ENCODE measurements at regions not wholly inside any gene's neighbourhood (a gene's known extent, or its start where the extent isn't known, plus 50 kb on each side); places are given as distances from the start of the nearest gene placed in this dataset.

DNA sequence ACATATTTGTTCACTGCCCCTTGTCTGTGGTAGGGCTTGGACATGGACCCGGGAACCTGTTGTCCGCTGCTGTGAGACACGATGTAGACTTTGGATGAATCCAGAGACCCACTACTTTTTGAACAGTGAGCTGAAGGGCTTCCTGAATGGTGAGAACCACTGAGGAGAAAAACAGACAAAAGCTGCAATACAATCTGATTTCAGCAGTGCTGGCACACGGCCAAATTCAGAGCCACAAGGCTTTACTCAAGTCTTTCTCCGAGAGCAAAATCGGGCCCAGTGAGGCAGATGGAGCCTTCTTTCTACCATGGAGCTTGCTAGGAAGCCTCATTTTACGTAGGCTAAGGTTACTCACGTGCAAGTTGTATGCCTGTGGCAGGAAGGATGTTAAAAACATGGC lies 197.6 kb downstream of the SIPA1L2 start:
- no peaks in the 10 kb centered on the region for H3K9me3 ChIP-seq (ENCODE audit: low read depth)
- no peaks in the 10 kb centered on the region for H3K27me3 ChIP-seq
- peaks cover 37% of the 10 kb centered on the region for H3K4me1 ChIP-seq (ENCODE audit: low read depth)
- no peak overlapping the region for H3K4me3 ChIP-seq
- TF ChIP-seq, protein P1, sequence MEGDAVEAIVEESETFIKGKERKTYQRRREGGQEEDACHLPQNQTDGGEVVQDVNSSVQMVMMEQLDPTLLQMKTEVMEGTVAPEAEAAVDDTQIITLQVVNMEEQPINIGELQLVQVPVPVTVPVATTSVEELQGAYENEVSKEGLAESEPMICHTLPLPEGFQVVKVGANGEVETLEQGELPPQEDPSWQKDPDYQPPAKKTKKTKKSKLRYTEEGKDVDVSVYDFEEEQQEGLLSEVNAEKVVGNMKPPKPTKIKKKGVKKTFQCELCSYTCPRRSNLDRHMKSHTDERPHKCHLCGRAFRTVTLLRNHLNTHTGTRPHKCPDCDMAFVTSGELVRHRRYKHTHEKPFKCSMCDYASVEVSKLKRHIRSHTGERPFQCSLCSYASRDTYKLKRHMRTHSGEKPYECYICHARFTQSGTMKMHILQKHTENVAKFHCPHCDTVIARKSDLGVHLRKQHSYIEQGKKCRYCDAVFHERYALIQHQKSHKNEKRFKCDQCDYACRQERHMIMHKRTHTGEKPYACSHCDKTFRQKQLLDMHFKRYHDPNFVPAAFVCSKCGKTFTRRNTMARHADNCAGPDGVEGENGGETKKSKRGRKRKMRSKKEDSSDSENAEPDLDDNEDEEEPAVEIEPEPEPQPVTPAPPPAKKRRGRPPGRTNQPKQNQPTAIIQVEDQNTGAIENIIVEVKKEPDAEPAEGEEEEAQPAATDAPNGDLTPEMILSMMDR (IDR thresholded peaks at IDR 0.05; ENCODE audit: low read depth, low read length) = no peak
- DNase-seq (ENCODE audit: low read depth in 1 of 2, low spot score in 1 of 2) = peak; percentile 26 to 43
- H3K36me3 ChIP-seq = peaks cover 32% of the 10 kb centered on the region
- H3K27ac ChIP-seq = peak overlapping the region; percentile 2

DNA sequence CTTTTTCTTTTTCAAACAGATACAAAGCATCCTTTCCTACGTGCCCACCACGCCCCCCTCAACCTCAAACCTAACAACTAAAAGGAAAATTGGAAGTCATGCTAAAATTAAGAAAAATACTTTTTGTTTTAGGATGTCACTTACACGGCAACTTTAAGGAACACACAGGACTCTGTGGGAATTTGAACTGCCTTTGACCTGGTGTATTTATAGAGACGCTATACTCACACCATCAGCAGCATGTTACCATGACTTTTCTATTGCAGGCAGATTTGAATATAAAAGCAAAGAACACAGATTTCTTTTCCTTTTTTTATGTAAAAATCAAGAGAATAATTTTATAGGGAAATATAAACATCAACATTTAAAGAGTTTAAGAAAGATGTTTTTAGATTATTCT lies 198.2 kb downstream of the SIPA1L2 start:
- H3K27ac ChIP-seq = peak overlapping the region; percentile 2
- peaks cover 38% of the 10 kb centered on the region for H3K36me3 ChIP-seq
- H3K4me1 ChIP-seq (ENCODE audit: low read depth) = peaks cover 37% of the 10 kb centered on the region

DNA sequence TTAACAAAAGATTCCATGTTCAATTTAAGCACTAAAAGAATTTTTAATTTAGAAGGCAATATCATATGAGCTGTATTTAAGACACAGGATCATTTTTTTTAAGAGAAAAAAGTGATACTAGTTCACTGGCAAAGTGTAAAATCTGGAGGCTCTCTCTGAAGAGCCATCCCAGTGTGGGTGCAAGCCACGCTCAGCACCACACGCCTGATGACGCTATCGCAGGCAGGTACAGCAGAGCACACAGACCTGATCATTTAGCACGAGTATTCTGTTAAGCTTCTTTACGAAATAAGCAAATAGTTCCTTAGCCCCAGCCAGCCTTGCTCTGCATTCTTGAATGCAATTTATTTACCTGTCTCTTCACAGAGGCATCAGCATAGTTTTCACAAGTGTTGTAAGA lies 198.6 kb downstream of the SIPA1L2 start:
- Histone ChIP-seq H3K4me3 (no peak overlapping the region), H3K4me1 (ENCODE audit: low read depth) (peaks cover 37% of the 10 kb centered on the region), H3K9me3 (ENCODE audit: low read depth) (no peaks in the 10 kb centered on the region), H3K27ac (peak overlapping the region; percentile 2), H3K36me3 (peaks cover 39% of the 10 kb centered on the region), H3K27me3 (no peaks in the 10 kb centered on the region)
- TF ChIP-seq, protein P1 (IDR thresholded peaks at IDR 0.05; ENCODE audit: low read depth, low read length) = no peak
- no peak for DNase-seq (ENCODE audit: low read depth in 1 of 2, low spot score in 1 of 2)

More for the DNA sequence above, 198.2 kb downstream of the SIPA1L2 start:
- H3K9me3 ChIP-seq (ENCODE audit: low read depth) = no peaks in the 10 kb centered on the region
- no peaks in the 10 kb centered on the region for H3K27me3 ChIP-seq
- H3K4me3 ChIP-seq = no peak overlapping the region
- peak in 1 of 2 donors; percentile 35 for DNase-seq (ENCODE audit: low read depth in 1 of 2, low spot score in 1 of 2)
- TF ChIP-seq, protein P1 (IDR thresholded peaks at IDR 0.05; ENCODE audit: low read depth, low read length) = no peak

DNA sequence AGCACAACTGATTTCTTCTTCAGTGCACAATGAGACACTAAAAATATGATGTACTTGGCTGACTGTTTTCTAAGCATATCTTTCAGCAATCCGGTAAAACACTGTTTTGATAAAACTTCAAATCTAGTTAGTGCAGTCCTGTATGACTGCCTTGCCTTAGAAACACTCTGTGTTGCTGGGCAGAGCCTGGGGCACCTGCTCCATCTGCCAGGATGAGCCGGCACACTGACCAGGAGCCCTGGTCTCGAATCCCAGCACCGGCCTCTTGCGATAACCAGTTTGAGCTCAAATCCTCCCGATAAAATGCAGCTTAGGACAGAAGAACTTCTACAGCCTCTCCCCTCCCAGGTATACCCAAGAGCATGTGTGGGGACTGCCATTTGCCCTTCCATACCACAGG lies 199.5 kb downstream of the SIPA1L2 start:
- Histone ChIP-seq H3K9me3 (ENCODE audit: low read depth) (no peaks in the 10 kb centered on the region), H3K4me1 (ENCODE audit: low read depth) (peaks cover 37% of the 10 kb centered on the region), H3K36me3 (peaks cover 46% of the 10 kb centered on the region), H3K4me3 (no peak overlapping the region), H3K27me3 (no peaks in the 10 kb centered on the region), H3K27ac (no peak overlapping the region)
- DNase-seq (ENCODE audit: low read depth in 1 of 2, low spot score in 1 of 2) = no peak
- TF ChIP-seq, protein P1 (IDR thresholded peaks at IDR 0.05; ENCODE audit: low read depth, low read length) = no peak

DNA sequence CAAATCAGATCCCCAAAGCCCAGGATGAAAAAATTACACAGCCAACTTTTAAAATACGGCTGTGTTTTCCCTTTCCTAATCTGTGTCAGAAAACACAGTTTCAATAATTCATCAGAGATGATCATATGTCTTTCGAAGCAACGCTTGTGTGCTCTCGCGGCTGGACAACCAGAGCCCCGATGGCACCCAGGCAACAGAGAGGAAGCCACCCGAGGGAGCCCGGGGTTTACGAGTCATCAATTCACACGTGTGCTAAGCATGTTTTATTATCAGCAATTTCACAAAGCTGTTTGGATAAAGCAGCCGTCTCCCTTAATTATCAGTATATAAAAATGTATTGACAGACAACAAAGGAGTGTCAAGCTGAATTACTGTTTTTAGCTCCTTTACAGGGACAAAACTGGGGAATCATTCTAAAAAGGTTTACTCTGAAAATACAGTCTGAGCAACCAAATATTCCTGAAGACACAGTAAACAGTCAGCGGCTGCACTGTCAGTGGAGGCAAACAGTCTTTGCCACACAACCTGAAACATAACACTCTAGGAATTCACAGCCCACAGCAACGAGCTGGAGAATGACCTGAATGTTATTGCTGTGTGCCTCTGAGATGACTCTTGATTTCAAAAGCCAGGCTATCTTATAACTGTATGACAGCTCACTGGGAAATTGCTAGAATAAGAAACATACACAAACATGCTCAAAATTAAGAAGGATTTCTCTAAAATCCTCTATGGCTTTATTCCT lies 201.0 kb downstream of the SIPA1L2 start:
- TF ChIP-seq, protein P1 (IDR thresholded peaks at IDR 0.05; ENCODE audit: low read depth, low read length) = no peak
- H3K27me3 ChIP-seq = no peaks in the 10 kb centered on the region

More for the DNA sequence above, 201.0 kb downstream of the SIPA1L2 start:
- Histone ChIP-seq H3K4me3 (no peak overlapping the region), H3K36me3 (peaks cover 43% of the 10 kb centered on the region), H3K4me1 (ENCODE audit: low read depth) (peaks cover 37% of the 10 kb centered on the region), H3K27ac (peak overlapping the region; percentile 52), H3K9me3 (ENCODE audit: low read depth) (no peaks in the 10 kb centered on the region)
- DNase-seq (ENCODE audit: low read depth in 1 of 2, low spot score in 1 of 2) = peak; percentile 34 to 42

Data from cardiac muscle cell (in vitro differentiated cells and primary cell).